ENCODE measurements at regions not wholly inside any gene's neighbourhood (a gene's known extent, or its start where the extent isn't known, plus 50 kb on each side); places are given as distances from the start of the nearest gene placed in this dataset.
A peak's percentile ranks its signal among the peaks of the same experiment; 100 is the strongest.
"Not testable (repeated sequence)": the region's sequence is repeated elsewhere in the genome, so short reads cannot be mapped to it uniquely, and the experiment has no call there.

DNA sequence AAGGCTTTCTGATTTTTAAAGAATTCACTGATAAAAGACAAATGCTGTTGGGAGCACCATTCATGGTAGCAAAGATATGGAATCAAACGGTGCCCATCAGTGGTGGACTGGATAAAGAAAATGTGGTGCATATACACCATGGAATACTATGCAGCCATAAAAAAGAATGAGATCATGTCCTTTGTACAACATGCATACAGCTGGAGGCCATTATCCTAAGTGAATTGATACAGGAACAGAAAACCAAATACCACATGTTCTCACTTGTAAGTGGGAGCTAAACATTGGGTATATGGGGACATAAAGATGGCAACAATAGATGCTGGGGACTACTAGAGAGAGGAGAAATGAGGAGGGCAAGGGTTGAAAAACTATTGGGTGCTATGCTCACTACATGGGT is 68.8 kb upstream of the MPP7 start:
- not testable (repeated sequence) for H3K27ac ChIP-seq (ENCODE audit: low read depth, low read length); H3K27me3 ChIP-seq (ENCODE audit: control insufficient read depth in 3 of 3, insufficient read depth in 3 of 3, low read length in 3 of 3); H3K4me3 ChIP-seq (ENCODE audit: low read length in 3 of 3); H3K4me1 ChIP-seq (ENCODE audit: control insufficient read depth in 3 of 3, insufficient read depth in 3 of 3, low read length in 3 of 3); H3K9me3 ChIP-seq (ENCODE audit: control insufficient read depth in 3 of 3, low read length in 3 of 3); H3K36me3 ChIP-seq (ENCODE audit: control insufficient read depth in 3 of 3, insufficient read depth in 3 of 3, low read length in 3 of 3); H3K9ac ChIP-seq (ENCODE audit: low read depth in 1 of 3, low read length in 3 of 3)

DNA sequence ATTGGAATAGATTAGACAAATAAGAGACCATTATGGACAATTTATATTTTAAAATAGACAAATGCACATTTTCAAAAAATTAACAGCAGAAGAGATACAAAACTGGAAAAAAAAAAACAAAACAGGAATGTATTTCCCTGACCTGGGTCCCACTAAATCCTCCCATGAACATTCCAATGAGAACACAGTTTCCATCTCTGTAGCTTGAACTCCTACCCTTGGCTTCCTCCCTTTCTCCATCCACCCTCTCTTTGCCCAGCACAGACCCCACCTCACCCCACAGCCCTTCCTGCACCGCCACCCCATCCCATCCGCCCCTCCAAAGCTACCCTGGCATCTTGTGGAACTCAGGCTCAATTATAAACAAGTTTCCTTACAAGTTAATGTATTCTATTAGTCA is 71.2 kb upstream of the MPP7 start:
- no peaks in the 10 kb centered on the region for H3K36me3 ChIP-seq (ENCODE audit: control insufficient read depth in 3 of 3, insufficient read depth in 3 of 3, low read length in 3 of 3)
- H3K9me3 ChIP-seq (ENCODE audit: control insufficient read depth in 3 of 3, low read length in 3 of 3) = no peaks in the 10 kb centered on the region
- no peak overlapping the region for H3K9ac ChIP-seq (ENCODE audit: low read depth in 1 of 3, low read length in 3 of 3)
- H3K4me3 ChIP-seq (ENCODE audit: low read length in 3 of 3) = no peak overlapping the region
- no peaks in the 10 kb centered on the region for H3K27me3 ChIP-seq (ENCODE audit: control insufficient read depth in 3 of 3, insufficient read depth in 3 of 3, low read length in 3 of 3)
- H3K4me1 ChIP-seq (ENCODE audit: control insufficient read depth in 3 of 3, insufficient read depth in 3 of 3, low read length in 3 of 3) = no peaks in the 10 kb centered on the region
- H3K27ac ChIP-seq (ENCODE audit: low read depth, low read length) = no peak overlapping the region

DNA sequence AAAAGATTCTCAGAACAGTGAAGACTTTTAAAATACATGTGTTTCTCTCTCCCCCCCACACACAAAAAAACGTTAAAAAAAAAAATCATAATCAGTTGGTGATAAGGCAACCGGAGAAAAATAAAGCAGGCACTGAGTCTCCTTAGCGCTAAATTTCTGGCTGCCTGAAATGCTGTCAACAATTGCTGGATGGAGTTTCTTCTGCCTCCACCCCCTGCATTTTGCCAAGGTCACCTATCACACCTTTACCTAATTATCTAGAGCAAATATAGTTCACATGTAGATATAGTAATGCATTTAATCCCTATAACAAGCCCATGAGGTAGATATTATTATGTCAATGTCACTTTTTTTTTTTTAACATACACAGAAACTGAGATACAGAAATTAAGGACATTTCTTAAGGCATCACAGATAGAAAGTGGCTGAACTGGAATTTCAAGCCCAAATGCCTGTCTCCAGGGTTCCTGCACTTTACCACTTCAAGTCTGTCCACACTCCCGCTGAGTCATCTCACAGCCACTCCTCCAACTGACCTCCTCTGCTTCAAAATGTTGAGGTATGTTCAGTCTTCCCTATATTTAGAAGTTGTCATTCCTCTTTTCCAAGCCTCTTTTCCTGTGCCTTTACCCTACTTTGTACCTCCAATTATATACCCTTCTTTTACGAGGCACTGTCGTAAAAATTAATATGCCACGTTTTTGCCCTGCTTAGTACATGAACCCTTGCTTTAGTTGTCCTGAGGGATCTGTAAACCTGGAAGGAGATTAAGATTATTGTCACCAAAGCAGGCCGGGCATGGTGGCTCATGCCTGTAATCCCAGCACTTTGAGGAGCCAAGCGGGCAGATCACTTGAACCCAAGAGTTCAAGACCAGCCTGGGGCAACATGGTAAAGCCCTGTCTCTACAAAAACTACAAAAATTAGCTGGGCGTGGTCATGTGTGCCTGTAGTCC is 72.8 kb upstream of the MPP7 start:
- no peaks in the 10 kb centered on the region for H3K36me3 ChIP-seq (ENCODE audit: control insufficient read depth in 3 of 3, insufficient read depth in 3 of 3, low read length in 3 of 3)
- no peaks in the 10 kb centered on the region for H3K27me3 ChIP-seq (ENCODE audit: control insufficient read depth in 3 of 3, insufficient read depth in 3 of 3, low read length in 3 of 3)
- H3K27ac ChIP-seq (ENCODE audit: low read depth, low read length) = no peak overlapping the region
- H3K9me3 ChIP-seq (ENCODE audit: control insufficient read depth in 3 of 3, low read length in 3 of 3) = no peaks in the 10 kb centered on the region
- H3K4me3 ChIP-seq (ENCODE audit: low read length in 3 of 3) = no peak overlapping the region
- no peaks in the 10 kb centered on the region for H3K4me1 ChIP-seq (ENCODE audit: control insufficient read depth in 3 of 3, insufficient read depth in 3 of 3, low read length in 3 of 3)
- H3K9ac ChIP-seq (ENCODE audit: low read depth in 1 of 3, low read length in 3 of 3) = no peak overlapping the region

DNA sequence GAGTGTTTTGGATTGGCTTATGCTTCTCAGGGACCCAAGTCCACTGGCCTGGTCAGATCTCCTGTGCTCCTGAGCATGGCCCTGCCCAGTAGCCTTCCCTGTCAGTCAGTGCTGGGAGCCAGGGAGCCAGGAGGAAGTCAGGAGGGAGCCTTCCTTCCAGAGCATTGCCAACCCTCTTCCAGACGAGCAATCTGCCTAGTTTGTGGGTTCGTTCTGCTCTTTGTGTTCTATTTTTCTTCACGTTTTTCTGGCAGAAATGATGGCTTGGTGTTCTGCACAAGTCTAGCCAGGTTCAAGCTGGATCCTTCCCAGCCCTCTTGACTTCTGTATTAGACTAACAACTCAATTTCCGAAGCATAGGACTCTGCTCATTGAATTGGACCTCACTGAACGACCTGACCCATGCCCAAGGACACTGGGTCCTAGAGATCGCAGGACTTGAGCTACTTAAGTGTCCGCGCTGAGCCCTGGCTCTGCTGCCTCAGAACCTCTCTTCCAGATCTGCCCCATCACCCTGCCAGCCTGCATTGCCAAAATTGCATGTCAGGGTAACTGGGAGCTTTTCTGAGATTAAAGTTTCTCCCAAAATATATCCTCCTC is 76.2 kb upstream of the MPP7 start:
- Histone ChIP-seq H3K36me3 (ENCODE audit: control insufficient read depth in 3 of 3, insufficient read depth in 3 of 3, low read length in 3 of 3) (no peaks in the 10 kb centered on the region), H3K27me3 (ENCODE audit: control insufficient read depth in 3 of 3, insufficient read depth in 3 of 3, low read length in 3 of 3) (no peaks in the 10 kb centered on the region)

DNA sequence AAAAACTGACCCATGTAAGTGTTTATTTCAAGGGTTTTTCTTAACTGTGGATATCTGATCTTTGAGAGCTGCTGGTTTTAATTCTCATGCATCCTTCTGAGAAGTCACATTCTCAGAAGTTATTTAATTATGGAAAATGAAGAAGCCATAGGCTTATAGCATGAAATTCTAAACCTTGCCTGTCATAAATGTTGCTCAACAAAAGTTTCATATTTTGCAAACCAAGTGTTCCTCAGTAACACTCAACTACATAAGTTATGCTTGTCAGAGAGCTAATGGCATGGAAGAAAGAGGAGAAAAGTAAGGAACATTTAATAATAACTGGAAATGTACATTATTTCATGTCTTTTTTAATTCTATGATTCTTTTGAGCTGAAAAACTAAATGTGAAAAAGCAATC is 78.6 kb upstream of the MPP7 start:
- peaks cover 1 to 8% (median 2%) of the 10 kb centered on the region in 3 donors for H3K4me1 ChIP-seq (ENCODE audit: control insufficient read depth in 3 of 3, insufficient read depth in 3 of 3, low read length in 3 of 3)
- H3K36me3 ChIP-seq (ENCODE audit: control insufficient read depth in 3 of 3, insufficient read depth in 3 of 3, low read length in 3 of 3) = no peaks in the 10 kb centered on the region
- no peak overlapping the region for H3K27ac ChIP-seq (ENCODE audit: low read depth, low read length)
- no peak overlapping the region for H3K4me3 ChIP-seq (ENCODE audit: low read length in 3 of 3)
- H3K27me3 ChIP-seq (ENCODE audit: control insufficient read depth in 3 of 3, insufficient read depth in 3 of 3, low read length in 3 of 3) = no peaks in the 10 kb centered on the region
- H3K9ac ChIP-seq (ENCODE audit: low read depth in 1 of 3, low read length in 3 of 3) = no peak overlapping the region
- H3K9me3 ChIP-seq (ENCODE audit: control insufficient read depth in 3 of 3, low read length in 3 of 3) = no peaks in the 10 kb centered on the region

More for the DNA sequence above, 76.2 kb upstream of the MPP7 start:
- Histone ChIP-seq H3K4me1 (ENCODE audit: control insufficient read depth in 3 of 3, insufficient read depth in 3 of 3, low read length in 3 of 3) (peaks cover 0 to 5% (median 2%) of the 10 kb centered on the region in 3 donors), H3K4me3 (ENCODE audit: low read length in 3 of 3) (no peak overlapping the region), H3K27ac (ENCODE audit: low read depth, low read length) (no peak overlapping the region), H3K9ac (ENCODE audit: low read depth in 1 of 3, low read length in 3 of 3) (no peak overlapping the region), H3K9me3 (ENCODE audit: control insufficient read depth in 3 of 3, low read length in 3 of 3) (no peaks in the 10 kb centered on the region)

DNA sequence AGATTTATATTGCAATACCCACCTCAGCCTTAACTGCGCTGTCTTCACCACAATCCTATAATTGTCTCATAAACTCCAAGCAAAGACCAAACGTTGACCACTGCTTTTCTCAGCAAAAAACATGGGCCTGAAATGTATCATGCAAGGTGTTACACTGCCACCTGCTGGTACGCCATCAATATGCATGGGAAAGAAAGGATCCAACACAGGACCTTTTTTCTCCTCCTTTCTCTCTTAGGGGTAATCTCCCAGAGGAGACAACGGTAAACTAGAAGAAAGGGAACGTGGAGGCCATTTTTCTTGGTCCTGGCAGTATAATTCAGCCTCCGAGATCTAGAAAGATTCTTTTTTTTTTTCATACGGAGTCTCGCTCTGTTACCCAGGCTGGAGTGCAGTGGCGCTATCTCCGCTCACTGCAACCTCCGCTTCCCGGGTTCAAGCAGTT is 79.1 kb upstream of the MPP7 start:
- Histone ChIP-seq H3K27ac (ENCODE audit: low read depth, low read length) (no peak overlapping the region), H3K36me3 (ENCODE audit: control insufficient read depth in 3 of 3, insufficient read depth in 3 of 3, low read length in 3 of 3) (no peaks in the 10 kb centered on the region), H3K9ac (ENCODE audit: low read depth in 1 of 3, low read length in 3 of 3) (no peak overlapping the region), H3K9me3 (ENCODE audit: control insufficient read depth in 3 of 3, low read length in 3 of 3) (no peaks in the 10 kb centered on the region), H3K4me1 (ENCODE audit: control insufficient read depth in 3 of 3, insufficient read depth in 3 of 3, low read length in 3 of 3) (peaks cover 3 to 10% (median 5%) of the 10 kb centered on the region in 3 donors), H3K27me3 (ENCODE audit: control insufficient read depth in 3 of 3, insufficient read depth in 3 of 3, low read length in 3 of 3) (no peaks in the 10 kb centered on the region), H3K4me3 (ENCODE audit: low read length in 3 of 3) (peak overlapping the region in 1 of 3 donors; percentile 19)

DNA sequence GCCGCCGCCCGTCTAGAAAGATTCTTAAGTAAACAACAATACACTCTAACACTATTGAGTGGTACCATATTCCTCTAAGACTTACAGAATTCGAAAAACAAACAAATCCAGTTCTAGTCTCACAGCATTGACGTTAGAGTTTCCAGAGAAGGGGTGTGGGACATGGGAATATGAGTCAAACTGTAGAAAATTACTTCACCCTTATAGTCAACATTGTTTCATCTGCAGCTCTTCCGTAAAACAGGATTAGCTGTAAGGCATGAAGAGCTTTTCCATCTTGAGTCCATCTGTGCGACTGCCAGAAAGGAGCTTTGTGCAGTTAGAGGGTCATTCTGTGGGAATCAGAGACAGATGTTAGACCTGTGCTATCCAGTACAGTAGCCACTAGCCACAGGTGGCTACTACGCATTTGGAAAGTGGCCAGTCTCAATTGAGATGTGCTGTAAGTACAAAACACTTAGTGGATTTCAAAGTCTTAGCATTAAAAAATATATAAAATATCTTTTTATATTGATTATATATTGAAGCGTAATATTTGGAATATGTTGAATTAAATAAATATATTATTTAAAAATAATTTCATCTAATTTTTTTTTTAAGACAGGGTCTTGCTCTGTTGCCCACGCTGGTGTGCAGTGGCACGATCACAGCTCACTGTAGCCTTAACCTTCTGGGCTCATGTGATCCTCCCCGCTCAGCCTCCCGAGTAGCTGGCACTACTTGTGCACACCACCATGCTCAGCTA is 79.8 kb upstream of the MPP7 start:
- H3K27me3 ChIP-seq (ENCODE audit: control insufficient read depth in 3 of 3, insufficient read depth in 3 of 3, low read length in 3 of 3) = no peaks in the 10 kb centered on the region
- no peaks in the 10 kb centered on the region for H3K9me3 ChIP-seq (ENCODE audit: control insufficient read depth in 3 of 3, low read length in 3 of 3)
- H3K4me3 ChIP-seq (ENCODE audit: low read length in 3 of 3) = no peak overlapping the region
- H3K27ac ChIP-seq (ENCODE audit: low read depth, low read length) = no peak overlapping the region
- H3K36me3 ChIP-seq (ENCODE audit: control insufficient read depth in 3 of 3, insufficient read depth in 3 of 3, low read length in 3 of 3) = no peaks in the 10 kb centered on the region
- no peak overlapping the region for H3K9ac ChIP-seq (ENCODE audit: low read depth in 1 of 3, low read length in 3 of 3)
- H3K4me1 ChIP-seq (ENCODE audit: control insufficient read depth in 3 of 3, insufficient read depth in 3 of 3, low read length in 3 of 3) = peaks cover 9 to 18% (median 12%) of the 10 kb centered on the region in 3 donors

DNA sequence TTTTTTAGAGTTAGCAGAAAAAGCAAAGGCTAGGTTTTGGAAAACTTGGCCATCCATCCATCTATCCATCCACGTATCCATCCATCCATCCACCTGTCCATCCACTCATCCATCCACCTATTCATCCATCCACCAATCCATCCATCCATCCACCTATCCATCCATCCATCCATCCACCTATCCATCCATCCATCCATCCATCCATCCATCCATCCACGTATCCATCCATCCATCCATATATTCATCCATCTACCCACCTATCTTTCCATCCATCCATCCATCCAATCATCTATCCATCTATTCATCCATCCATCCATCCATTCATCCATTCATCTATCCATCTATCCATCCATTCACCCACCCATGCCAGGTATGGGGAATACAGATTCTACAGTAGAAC is 81.7 kb upstream of the MPP7 start:
- H3K4me1 ChIP-seq (ENCODE audit: control insufficient read depth in 3 of 3, insufficient read depth in 3 of 3, low read length in 3 of 3) = peaks cover 9 to 18% (median 12%) of the 10 kb centered on the region in 3 donors
- H3K36me3 ChIP-seq (ENCODE audit: control insufficient read depth in 3 of 3, insufficient read depth in 3 of 3, low read length in 3 of 3) = no peaks in the 10 kb centered on the region
- no peak overlapping the region for H3K9ac ChIP-seq (ENCODE audit: low read depth in 1 of 3, low read length in 3 of 3)

DNA sequence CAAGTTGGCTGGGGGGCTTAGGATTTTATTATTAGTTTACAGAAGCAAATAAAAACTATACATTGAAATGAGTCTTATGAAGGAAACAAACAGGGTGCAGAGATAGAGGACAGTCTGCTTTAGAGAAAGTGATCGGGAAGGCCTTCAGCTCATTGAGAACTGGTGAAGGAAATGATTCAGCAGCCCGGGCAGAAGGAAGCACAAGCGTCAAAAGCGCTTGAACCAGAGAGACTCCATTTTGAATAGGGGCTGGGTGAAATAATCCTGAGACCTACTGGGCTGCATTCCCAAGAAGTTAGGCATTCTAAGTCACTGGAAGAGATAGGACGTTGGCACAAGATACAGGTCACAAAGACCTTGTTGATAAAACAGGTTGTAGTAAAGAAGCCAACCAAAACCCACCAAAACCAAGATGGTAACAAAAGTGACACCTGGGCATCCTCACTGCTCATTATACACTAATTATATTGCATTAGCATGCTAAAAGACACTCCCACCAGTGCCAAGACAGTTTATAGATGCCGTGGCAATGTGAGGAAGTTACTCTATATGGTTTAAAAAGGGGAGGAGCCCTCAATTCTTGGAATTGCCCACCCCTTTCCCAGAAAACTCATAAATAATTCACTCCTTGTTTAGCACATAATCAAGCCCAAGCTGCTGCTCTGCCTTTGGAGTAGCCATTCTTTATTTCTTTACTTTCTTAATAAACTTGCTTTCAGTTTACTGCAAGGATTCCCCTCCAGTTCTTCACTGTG is 83.1 kb upstream of the MPP7 start:
- Histone ChIP-seq H3K27me3 (ENCODE audit: control insufficient read depth in 3 of 3, insufficient read depth in 3 of 3, low read length in 3 of 3) (no peaks in the 10 kb centered on the region), H3K36me3 (ENCODE audit: control insufficient read depth in 3 of 3, insufficient read depth in 3 of 3, low read length in 3 of 3) (no peaks in the 10 kb centered on the region), H3K9me3 (ENCODE audit: control insufficient read depth in 3 of 3, low read length in 3 of 3) (no peaks in the 10 kb centered on the region), H3K9ac (ENCODE audit: low read depth in 1 of 3, low read length in 3 of 3) (no peak overlapping the region), H3K4me3 (ENCODE audit: low read length in 3 of 3) (no peak overlapping the region), H3K4me1 (ENCODE audit: control insufficient read depth in 3 of 3, insufficient read depth in 3 of 3, low read length in 3 of 3) (peaks cover 9 to 18% (median 12%) of the 10 kb centered on the region in 3 donors), H3K27ac (ENCODE audit: low read depth, low read length) (no peak overlapping the region)

More for the DNA sequence above, 81.7 kb upstream of the MPP7 start:
- H3K27ac ChIP-seq (ENCODE audit: low read depth, low read length) = no peak overlapping the region
- no peaks in the 10 kb centered on the region for H3K9me3 ChIP-seq (ENCODE audit: control insufficient read depth in 3 of 3, low read length in 3 of 3)
- no peak overlapping the region for H3K4me3 ChIP-seq (ENCODE audit: low read length in 3 of 3)
- no peaks in the 10 kb centered on the region for H3K27me3 ChIP-seq (ENCODE audit: control insufficient read depth in 3 of 3, insufficient read depth in 3 of 3, low read length in 3 of 3)
